Activated naive CD8-positive, alpha-beta T cell (primary cell): ENCODE measurements at regions not wholly inside any gene's neighbourhood (a gene's known extent, or its start where the extent isn't known, plus 50 kb on each side); places are given as distances from the start of the nearest gene placed in this dataset.
A peak's percentile ranks its signal among the peaks of the same experiment; 100 is the strongest.

Experiments used
- H3K27ac Mint-ChIP-seq: one replicate; pipeline ENCODE4 v1.8.0; 2021; ENCODE audit warnings: mixed read lengths
- H3K27me3 Mint-ChIP-seq: one replicate; pipeline ENCODE4 v1.8.0; 2021; ENCODE audit warnings: mixed read lengths
- H3K36me3 Mint-ChIP-seq: one replicate; pipeline ENCODE4 v1.8.0; 2021; ENCODE audit warnings: mixed read lengths
- H3K4me1 Mint-ChIP-seq: one replicate; pipeline ENCODE4 v1.8.0; 2021; ENCODE audit warnings: low read depth, mixed read lengths
- H3K4me3 Mint-ChIP-seq: one replicate; pipeline ENCODE4 v1.8.0; 2021; ENCODE audit warnings: mild to moderate bottlenecking, mixed read lengths
- H3K9me3 Mint-ChIP-seq: one replicate; pipeline ENCODE4 v1.8.0; 2021; ENCODE audit warnings: low read depth, mixed read lengths

DNA sequence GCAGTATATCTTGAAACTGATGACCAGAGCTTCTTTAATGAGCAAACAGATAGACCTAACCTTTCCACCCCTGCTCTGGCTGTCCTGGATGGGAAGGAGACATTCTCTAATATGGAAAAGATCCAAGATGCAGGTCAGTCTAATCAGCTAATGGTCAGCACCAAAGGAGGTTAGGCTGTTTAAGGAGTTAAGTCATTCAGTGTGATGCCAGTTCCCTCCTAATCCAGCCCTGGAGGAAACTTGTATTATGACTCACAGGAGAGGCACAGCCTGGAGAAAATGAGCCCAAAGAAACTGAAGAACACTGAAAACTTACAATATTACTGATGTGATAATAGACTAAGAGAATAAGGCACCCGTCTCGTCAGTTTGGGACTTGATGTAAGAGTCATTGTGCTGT lies 323.0 kb downstream of the HNRNPD start:
- H3K4me3 Mint-ChIP-seq = no peak overlapping the region
- no peaks in the 10 kb centered on the region for H3K9me3 Mint-ChIP-seq
- no peaks in the 10 kb centered on the region for H3K4me1 Mint-ChIP-seq
- peaks cover 26% of the 10 kb centered on the region for H3K27me3 Mint-ChIP-seq
- H3K36me3 Mint-ChIP-seq = no peaks in the 10 kb centered on the region
- no peak overlapping the region for H3K27ac Mint-ChIP-seq

DNA sequence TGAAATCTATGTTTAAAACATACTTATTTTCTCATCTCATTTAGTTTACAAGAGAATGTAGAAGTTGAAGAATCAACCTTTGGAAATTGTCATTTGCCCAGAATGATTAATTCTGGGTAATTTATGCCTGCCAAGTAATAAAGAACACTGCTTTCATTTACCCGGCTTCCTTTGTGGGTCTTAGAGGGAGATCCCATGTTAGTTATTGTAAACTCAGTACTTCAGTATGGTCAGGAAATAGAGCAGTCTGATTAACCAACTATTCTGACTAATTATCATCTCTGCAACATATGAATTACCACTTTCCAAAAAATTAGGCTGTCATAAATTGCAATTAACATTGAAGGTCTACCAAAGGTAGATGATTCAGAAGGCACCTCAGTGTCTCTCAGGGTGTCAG lies 324.5 kb downstream of the HNRNPD start:
- H3K9me3 Mint-ChIP-seq = no peaks in the 10 kb centered on the region
- no peak overlapping the region for H3K4me3 Mint-ChIP-seq
- no peaks in the 10 kb centered on the region for H3K36me3 Mint-ChIP-seq
- peaks cover 28% of the 10 kb centered on the region for H3K27me3 Mint-ChIP-seq
- H3K27ac Mint-ChIP-seq = no peak overlapping the region
- H3K4me1 Mint-ChIP-seq = no peaks in the 10 kb centered on the region

DNA sequence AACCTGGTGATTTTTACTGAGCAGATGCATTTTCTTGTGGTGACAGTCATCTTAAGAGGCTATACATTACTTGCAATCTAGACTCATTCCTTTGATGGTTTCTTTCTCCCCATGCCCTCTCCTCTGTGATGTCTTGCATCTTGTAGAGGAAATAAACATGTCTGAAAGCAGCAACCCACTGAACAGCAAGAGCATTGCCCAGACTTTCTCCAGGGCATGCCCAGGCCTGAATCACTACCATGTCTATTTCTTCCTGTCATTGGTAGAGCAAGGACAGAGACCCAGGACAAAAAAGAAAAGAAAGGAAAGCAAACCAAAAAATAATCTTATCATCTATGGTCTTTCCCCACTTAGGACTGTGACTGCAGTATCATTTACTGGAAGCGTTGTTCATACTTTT lies 326.1 kb downstream of the HNRNPD start:
- Mint-ChIP-seq H3K27me3 (peaks cover 30% of the 10 kb centered on the region), H3K4me1 (peaks cover 9% of the 10 kb centered on the region), H3K36me3 (no peaks in the 10 kb centered on the region), H3K9me3 (no peaks in the 10 kb centered on the region), H3K27ac (no peak overlapping the region), H3K4me3 (no peak overlapping the region)

DNA sequence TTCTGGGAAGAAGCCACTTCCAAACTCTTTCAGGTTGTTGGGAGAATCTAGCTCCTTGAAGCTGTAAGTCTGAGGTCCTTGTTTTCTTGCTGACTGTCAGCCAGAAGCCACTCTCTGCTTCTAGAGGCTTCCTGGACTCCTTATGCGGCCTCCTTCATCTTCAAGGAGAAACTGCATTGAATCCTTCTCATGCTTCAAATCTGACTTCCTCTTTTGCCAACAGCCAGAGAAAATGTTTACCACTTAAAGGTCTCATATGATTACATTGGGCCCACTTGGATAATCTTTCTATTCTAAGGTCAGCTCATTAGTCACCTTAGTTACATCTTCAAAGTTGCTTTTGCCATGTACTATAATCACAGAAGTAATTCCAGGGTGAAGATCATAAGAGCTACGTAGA lies 327.0 kb downstream of the HNRNPD start:
- H3K36me3 Mint-ChIP-seq = no peaks in the 10 kb centered on the region
- no peak overlapping the region for H3K27ac Mint-ChIP-seq
- no peak overlapping the region for H3K4me3 Mint-ChIP-seq
- H3K27me3 Mint-ChIP-seq = peaks cover 34% of the 10 kb centered on the region
- H3K9me3 Mint-ChIP-seq = no peaks in the 10 kb centered on the region
- peaks cover 14% of the 10 kb centered on the region for H3K4me1 Mint-ChIP-seq

DNA sequence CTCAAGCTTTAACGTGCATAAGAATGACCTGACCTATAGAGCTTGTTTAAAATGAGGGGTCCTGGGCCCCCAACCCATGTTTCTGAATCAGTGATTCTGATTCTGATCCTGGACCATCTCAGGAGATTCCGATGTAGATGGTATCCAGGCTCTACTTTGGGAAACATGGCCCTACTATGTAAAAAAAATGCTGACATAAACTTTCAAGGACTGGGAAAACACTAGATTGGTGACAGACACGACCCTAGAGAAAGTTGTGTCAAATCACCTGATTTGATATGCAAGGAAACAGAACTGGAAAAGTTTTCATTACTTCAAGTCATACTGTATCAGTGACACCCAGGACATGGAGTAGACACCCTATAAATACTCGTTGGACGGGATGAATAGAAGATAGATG lies 328.5 kb downstream of the HNRNPD start:
- Mint-ChIP-seq H3K4me1 (peaks cover 16% of the 10 kb centered on the region), H3K9me3 (no peaks in the 10 kb centered on the region), H3K36me3 (no peaks in the 10 kb centered on the region), H3K4me3 (no peak overlapping the region), H3K27ac (no peak overlapping the region), H3K27me3 (peaks cover 37% of the 10 kb centered on the region)

DNA sequence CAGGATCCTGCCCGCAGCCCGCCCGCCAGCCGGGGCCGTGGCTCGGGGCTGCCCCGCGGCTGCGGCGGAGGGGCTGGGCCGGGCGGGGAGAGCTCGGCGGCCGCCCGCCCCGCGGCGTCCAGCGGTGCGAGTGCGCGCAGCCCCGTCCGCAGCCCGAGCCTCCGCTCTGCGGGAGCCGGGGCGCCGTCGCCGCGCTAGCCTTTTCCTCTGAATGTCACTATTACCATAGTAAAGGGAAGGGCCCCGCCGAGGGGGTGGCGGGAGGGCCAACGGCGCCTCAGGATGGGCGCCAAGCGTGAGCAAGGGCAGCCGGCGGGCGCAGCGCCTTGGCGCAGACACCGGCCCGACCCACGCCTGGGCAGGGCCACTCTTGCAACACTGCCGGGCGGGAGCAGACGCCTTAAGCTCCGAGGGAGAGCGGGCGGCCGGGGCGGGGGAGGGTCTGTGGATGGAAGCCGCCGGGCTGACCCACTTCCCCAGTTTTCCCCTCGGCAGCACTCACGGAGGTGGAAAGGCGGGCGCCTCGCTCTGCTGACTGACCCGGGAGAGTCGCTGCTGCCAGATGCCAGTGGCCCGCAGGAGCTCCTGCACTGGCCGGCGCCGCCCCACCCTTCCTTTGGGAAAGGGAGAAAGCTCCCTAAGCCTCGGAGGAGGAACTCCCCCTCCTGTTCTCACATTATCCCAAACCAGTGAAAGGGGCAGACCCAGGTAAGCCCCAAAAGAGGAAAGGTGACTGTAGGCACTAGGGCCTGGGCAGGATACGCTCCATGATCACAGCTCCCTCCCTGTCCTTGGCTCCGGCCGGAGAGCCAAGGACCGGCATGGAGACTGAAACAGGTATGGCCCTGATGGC lies 329.4 kb downstream of the HNRNPD start:
- Mint-ChIP-seq H3K27ac (no peak overlapping the region), H3K27me3 (peaks cover 37% of the 10 kb centered on the region), H3K36me3 (no peaks in the 10 kb centered on the region), H3K4me3 (peak overlapping the region; percentile 17), H3K4me1 (peaks cover 16% of the 10 kb centered on the region), H3K9me3 (no peaks in the 10 kb centered on the region)

DNA sequence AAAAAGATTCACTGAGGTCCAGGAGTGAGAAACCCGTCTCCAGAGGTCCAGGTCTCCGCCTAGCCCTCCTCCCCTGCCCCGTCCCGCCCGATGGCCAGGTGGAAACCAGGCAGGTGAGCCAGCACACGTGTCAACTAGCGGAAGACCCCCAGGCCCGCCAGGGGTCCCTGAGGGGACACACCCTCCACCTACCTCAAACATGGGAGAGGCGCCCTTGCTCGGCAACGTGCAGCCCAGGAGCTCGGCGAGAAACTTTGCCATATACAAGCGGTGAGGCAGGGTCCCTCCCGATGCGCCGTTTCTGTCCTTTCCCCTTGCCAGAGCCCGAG lies 330.0 kb downstream of the HNRNPD start:
- peak overlapping the region; percentile 70 for H3K4me3 Mint-ChIP-seq
- H3K36me3 Mint-ChIP-seq = no peaks in the 10 kb centered on the region
- H3K9me3 Mint-ChIP-seq = no peaks in the 10 kb centered on the region
- peaks cover 41% of the 10 kb centered on the region for H3K27me3 Mint-ChIP-seq
- H3K27ac Mint-ChIP-seq = no peak overlapping the region
- H3K4me1 Mint-ChIP-seq = peaks cover 16% of the 10 kb centered on the region

DNA sequence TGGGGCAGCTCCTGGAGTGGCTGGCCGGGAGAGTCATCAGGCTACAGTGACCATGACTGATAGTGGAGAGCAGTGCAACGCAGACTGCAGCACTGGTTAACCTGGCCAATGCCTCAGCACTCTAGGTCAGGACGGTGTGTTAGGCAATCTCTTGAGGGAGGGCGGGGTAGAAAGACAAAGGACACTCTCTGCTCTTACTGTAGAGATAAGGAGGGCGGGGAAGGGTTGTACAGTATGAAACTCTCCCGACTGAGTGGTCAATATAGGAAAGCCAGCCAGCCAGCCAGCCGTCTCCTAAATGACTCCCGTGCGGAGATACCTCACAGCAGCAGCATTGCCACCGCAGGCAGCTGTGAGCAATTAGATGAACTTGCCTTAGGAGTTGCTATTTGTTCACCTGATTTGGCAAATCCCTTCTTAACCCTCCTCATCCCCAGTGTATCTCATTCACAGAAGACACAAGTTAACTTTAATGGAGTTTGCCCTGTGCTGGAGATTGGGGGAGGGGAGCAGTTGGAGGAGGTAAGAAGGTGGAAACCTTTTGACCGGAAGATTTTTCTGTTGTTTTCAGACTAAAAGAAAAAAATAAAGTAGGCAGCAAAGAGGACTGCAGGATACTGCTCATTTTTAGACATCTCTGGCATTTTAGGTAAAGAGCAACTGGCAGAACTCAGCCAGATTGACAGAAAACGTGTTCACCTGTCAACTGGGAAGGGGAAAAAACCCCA lies 330.5 kb downstream of the HNRNPD start:
- Mint-ChIP-seq H3K36me3 (no peaks in the 10 kb centered on the region), H3K27ac (no peak overlapping the region), H3K9me3 (no peaks in the 10 kb centered on the region), H3K4me1 (peaks cover 16% of the 10 kb centered on the region), H3K27me3 (peaks cover 41% of the 10 kb centered on the region), H3K4me3 (peak overlapping the region; percentile 70)

DNA sequence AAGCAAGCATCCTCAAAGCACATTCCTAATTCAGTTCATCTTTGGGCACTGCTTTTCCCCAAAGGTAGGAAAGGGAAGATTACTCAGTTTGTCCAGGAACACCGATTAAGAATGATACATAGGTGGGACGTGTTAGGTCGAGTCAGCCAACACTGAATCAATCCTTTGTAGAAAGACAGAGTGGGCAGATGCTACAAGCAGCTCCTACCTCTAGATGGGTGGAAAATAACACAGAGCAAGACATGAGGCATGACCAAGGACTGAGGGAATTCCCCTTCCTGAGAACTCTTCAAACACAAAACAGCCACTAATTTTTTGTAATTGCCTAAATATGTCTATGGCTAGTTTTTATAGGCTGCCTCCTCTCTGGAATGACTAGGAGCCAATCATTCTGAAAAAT lies 331.7 kb downstream of the HNRNPD start:
- H3K36me3 Mint-ChIP-seq = no peaks in the 10 kb centered on the region
- H3K27ac Mint-ChIP-seq = no peak overlapping the region
- peaks cover 32% of the 10 kb centered on the region for H3K27me3 Mint-ChIP-seq
- H3K9me3 Mint-ChIP-seq = no peaks in the 10 kb centered on the region
- no peak overlapping the region for H3K4me3 Mint-ChIP-seq
- peaks cover 16% of the 10 kb centered on the region for H3K4me1 Mint-ChIP-seq

DNA sequence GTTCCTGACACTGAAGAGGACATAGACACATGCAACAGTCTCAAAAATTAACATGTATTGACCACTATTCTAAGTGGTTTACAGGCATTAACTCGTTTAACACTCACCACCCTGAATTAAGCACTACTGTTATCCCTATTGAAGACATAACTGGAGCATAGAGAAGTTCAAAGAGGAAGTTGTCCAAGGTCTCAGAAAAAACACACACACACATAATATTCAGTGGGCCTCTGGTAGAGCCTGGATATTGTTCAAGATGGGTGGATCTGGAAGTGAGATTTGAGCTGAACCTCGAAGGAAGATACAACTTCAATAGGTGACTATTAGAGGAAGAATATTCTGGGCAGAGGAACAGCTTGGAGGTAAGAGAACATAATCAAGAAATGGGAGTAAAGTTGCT lies 334.9 kb downstream of the HNRNPD start:
- no peak overlapping the region for H3K4me3 Mint-ChIP-seq
- peaks cover 16% of the 10 kb centered on the region for H3K4me1 Mint-ChIP-seq
- no peaks in the 10 kb centered on the region for H3K36me3 Mint-ChIP-seq
- no peak overlapping the region for H3K27ac Mint-ChIP-seq
- H3K27me3 Mint-ChIP-seq = peaks cover 32% of the 10 kb centered on the region
- H3K9me3 Mint-ChIP-seq = no peaks in the 10 kb centered on the region

DNA sequence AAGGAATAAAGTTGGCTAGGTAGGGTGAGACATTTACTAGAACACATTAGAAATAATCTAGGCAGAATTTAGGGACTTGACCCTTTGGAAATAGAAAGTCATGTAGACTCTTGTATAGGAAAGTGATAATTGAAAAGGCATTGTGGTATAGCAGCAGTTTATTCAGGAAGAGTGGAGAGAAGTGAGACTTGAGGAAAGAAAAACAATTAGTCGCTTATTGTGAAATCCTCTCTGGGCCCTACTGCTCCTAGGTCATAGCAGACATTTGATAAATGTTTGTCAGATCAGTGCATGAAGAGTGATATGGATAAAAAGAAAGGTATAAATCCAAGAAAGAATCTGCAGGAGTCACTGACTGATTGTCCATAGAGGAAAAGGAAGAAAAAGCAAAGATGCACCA lies 337.6 kb downstream of the HNRNPD start:
- Mint-ChIP-seq H3K27ac (no peak overlapping the region), H3K36me3 (no peaks in the 10 kb centered on the region), H3K4me3 (no peak overlapping the region), H3K27me3 (peaks cover 25% of the 10 kb centered on the region), H3K4me1 (no peaks in the 10 kb centered on the region), H3K9me3 (no peaks in the 10 kb centered on the region)

DNA sequence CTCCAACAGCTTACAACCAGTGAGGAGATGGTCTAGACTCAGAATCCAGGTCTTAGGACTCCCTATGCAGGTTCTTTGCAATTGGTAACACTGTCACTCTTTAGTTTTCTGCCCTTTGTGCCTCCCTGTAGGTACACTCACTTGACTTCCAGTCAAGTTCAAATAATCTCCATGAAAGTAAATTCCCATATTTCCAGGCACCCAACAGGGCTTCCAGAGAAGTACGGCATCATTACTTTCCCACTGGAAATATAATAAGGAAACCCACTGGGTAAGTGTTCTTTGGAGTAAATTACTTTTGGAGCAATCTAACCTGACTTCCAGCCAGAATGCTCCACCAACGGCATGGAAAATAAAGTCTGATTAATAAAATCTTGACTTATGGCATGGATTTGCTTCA lies 338.9 kb downstream of the HNRNPD start:
- H3K4me3 Mint-ChIP-seq = no peak overlapping the region
- no peaks in the 10 kb centered on the region for H3K4me1 Mint-ChIP-seq
- H3K27ac Mint-ChIP-seq = no peak overlapping the region
- H3K36me3 Mint-ChIP-seq = no peaks in the 10 kb centered on the region
- no peaks in the 10 kb centered on the region for H3K9me3 Mint-ChIP-seq
- peaks cover 23% of the 10 kb centered on the region for H3K27me3 Mint-ChIP-seq

DNA sequence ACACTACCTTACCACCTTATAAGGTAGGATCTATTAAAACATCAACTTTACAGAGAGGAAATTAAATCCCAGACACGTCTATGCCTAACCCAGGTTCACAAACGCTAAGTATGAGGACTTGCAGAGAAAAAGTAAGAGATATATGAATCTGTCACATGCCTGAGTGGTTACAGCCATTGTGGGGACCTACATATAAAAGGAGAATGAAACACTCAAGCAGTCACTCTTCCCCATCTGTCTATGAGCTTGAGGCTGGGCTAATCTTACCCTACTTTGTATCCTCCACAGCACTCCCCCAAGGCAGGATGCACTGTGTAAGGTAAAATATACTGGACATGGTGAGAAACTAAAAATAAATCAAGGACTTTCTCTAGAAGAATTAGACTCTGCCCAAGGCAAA lies 339.9 kb downstream of the HNRNPD start:
- H3K36me3 Mint-ChIP-seq = no peaks in the 10 kb centered on the region
- H3K4me1 Mint-ChIP-seq = no peaks in the 10 kb centered on the region
- H3K27me3 Mint-ChIP-seq = peaks cover 25% of the 10 kb centered on the region
- H3K9me3 Mint-ChIP-seq = no peaks in the 10 kb centered on the region
- no peak overlapping the region for H3K27ac Mint-ChIP-seq
- H3K4me3 Mint-ChIP-seq = no peak overlapping the region

DNA sequence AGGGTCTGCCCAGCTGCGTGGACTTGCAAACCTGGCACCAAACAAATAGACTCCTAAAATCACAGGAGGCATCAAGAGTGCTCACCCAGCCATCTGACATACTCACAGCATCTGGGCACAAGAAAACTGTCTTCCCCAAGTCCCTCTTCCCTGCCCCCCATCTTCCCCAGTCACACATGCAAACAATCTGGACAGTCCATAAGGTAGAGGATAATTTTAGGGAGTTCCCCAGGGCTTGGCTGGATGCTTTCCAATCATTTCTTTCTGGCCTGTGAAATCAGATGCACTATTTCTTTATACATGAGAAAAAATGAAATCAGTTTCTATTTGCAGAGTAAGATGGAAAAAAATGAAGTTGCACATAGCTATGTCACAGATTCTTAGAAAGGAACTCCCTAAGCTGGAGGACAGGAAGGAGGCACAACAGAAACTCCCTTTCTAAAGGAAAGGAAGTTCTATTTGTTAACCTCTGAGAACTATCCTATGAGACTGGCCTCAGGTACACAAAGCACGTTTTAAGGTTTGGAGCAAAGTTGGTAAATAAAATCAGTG lies 342.3 kb downstream of the HNRNPD start:
- Mint-ChIP-seq H3K4me1 (no peaks in the 10 kb centered on the region), H3K27ac (no peak overlapping the region), H3K4me3 (no peak overlapping the region), H3K9me3 (no peaks in the 10 kb centered on the region), H3K27me3 (peaks cover 21% of the 10 kb centered on the region), H3K36me3 (no peaks in the 10 kb centered on the region)

DNA sequence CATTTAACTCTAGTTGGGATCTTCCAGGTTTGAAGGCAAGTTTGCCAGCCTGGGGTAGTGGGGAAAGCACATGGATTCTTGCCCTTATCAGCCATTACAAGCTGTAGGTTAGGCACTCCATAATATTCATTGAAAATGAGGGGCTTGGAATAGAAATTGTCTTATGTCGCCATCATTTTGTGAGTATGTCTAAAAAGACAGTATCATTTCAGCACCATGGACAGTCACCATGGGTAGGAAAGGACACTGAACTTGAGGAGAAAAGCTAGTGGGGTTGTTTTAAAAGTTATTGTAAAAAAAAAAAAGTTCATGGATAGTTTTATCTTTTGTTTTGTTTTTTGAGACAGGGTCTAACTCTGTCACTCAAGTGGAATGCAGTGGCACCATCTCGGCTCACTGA lies 356.1 kb downstream of the HNRNPD start:
- Mint-ChIP-seq H3K36me3 (peaks cover 2% of the 10 kb centered on the region), H3K27me3 (peaks cover 11% of the 10 kb centered on the region), H3K4me3 (no peak overlapping the region), H3K9me3 (peaks cover 4% of the 10 kb centered on the region), H3K4me1 (no peaks in the 10 kb centered on the region), H3K27ac (no peak overlapping the region)
